OCI-LY7 (cell line): ENCODE measurements at regions not wholly inside any gene's neighbourhood (a gene's known extent, or its start where the extent isn't known, plus 50 kb on each side); places are given as distances from the start of the nearest gene placed in this dataset.
"Not testable (repeated sequence)": the region's sequence is repeated elsewhere in the genome, so short reads cannot be mapped to it uniquely, and the experiment has no call there.

Experiments used
- BruUV-seq: library from RNA; stranded (reverse); fragments of 400-500 nt; replicated peaks from 2 replicates; lab custom pipeline; 2021; lab: Mats Ljungman, UMichigan
- CTCF ChIA-PET: fragments of 300-600 bp; sonication (Branson Sonifier 250); formaldehyde crosslinking; loops from one replicate; lab custom pipeline; 2022; ENCODE audit warnings: antibody characterized with exemption; ENCODE audit not compliant: unreplicated experiment; lab: Charles Lee
- POLR2A ChIA-PET: fragments of 300-600 bp; sonication (Branson Sonifier 250); formaldehyde crosslinking; loops from one replicate; lab custom pipeline; 2022; ENCODE audit warnings: antibody characterized with exemption; lab: Charles Lee
- DNase-seq: peaks from one replicate; pipeline ENCODE4 v3.0.0-alpha.2; 2015; ENCODE audit warnings: low spot score
- H2AFZ ChIP-seq: fragments of 200-600 bp; sonication (generic), shearing (Covaris generic); 2 replicates; pipeline ENCODE4 v1.6.1; 2014; ENCODE audit warnings: mild to moderate bottlenecking, antibody characterized with exemption, low read length, moderate library complexity
- H3K27ac ChIP-seq: fragments of 200-600 bp; sonication (generic); 2 replicates; pipeline ENCODE4 v1.5.1; 2014; ENCODE audit warnings: mixed run types, low read depth, mild to moderate bottlenecking, moderate library complexity, low read length, inconsistent platforms; ENCODE audit not compliant: poor library complexity, severe bottlenecking
- H3K36me3 ChIP-seq: fragments of 200-600 bp; sonication (generic); 2 replicates; pipeline ENCODE4 v1.6.1; 2014; ENCODE audit warnings: mild to moderate bottlenecking, antibody characterized with exemption, low read length, moderate library complexity, mixed read lengths; ENCODE audit not compliant: insufficient read depth
- H3K4me1 ChIP-seq: fragments of 200-600 bp; sonication (generic); 2 replicates; pipeline ENCODE4 v1.5.1; 2014; ENCODE audit warnings: mild to moderate bottlenecking, low read length; ENCODE audit not compliant: insufficient read depth, poor library complexity, severe bottlenecking
- H3K4me2 ChIP-seq: fragments of 200-600 bp; sonication (generic); 2 replicates; pipeline ENCODE4 v1.6.1; 2014; ENCODE audit warnings: mild to moderate bottlenecking, low read length
- H3K4me3 ChIP-seq: fragments of 200-600 bp; sonication (generic); 2 replicates; pipeline ENCODE4 v1.5.1; 2014; ENCODE audit warnings: mild to moderate bottlenecking, low read depth, low read length; ENCODE audit not compliant: poor library complexity, severe bottlenecking
- H3K79me2 ChIP-seq: fragments of 200-600 bp; sonication (generic); 2 replicates; pipeline ENCODE4 v1.6.1; 2016; ENCODE audit warnings: low read depth, mild to moderate bottlenecking, low read length, moderate library complexity, mixed read lengths; ENCODE audit not compliant: insufficient read depth
- H3K9me2 ChIP-seq: fragments of 200-600 bp; sonication (generic); 2 replicates; pipeline ENCODE4 v1.6.1; 2016; ENCODE audit warnings: mild to moderate bottlenecking, low read length, mixed read lengths; ENCODE audit not compliant: insufficient read depth
- H3K9me3 ChIP-seq: fragments of 200-600 bp; sonication (generic); 2 replicates; pipeline ENCODE4 v1.6.1; 2014; ENCODE audit warnings: mild to moderate bottlenecking, mixed run types, low read length, mixed read lengths
- H4K20me1 ChIP-seq: fragments of 200-600 bp; sonication (generic); 2 replicates; pipeline ENCODE4 v1.6.1; 2014; ENCODE audit warnings: mild to moderate bottlenecking, antibody characterized with exemption, low read length, moderate library complexity, mixed read lengths; ENCODE audit not compliant: insufficient read depth
- intact Hi-C: fragments of 100-400 bp; cut with micrococcal nuclease; formaldehyde crosslinking; loops from one replicate; pipeline ENCODE4 v1.10.0; 2022; ENCODE audit not compliant: unreplicated experiment

DNA sequence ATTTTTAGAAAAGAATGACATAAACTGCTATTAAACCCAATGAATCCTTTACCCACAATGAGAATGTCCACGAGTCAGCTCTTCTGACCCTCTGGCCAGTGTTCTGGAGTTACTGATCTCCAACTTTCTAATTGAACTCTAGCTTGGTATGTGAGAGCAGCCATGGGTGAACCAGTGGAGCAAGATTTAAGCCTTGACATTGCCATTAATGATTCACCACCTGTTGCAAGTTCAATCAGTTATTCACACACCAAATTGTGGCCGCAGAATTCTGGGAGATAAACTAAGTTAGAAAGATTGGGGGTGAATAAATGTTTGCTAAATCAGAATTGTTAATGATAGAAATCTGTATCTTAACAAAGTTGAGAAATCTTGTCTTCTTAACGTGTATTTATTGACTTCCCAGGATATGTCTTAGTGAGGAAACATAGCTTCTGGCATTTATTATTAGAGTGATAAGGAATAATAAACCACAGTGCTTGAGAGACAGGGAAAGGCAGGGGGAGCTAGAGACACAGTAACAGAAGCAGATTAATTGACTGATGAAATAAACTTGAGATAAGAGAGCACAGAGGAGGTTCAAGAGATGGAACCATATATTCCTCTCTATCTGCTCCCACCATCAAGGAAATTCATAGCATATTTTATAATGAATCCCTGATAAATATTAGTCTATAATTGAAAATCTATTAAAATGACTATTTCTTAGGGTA lies 96.0 kb upstream of the AGAP9 start:
- H3K36me3 ChIP-seq, H3K9me3 ChIP-seq, H3K4me2 ChIP-seq, POLR2A ChIA-PET, H3K79me2 ChIP-seq, H3K27ac ChIP-seq, H3K4me3 ChIP-seq, H2AFZ ChIP-seq, BruUV-seq, H3K4me1 ChIP-seq, intact Hi-C loops, H4K20me1 ChIP-seq, H3K9me2 ChIP-seq, DNase-seq, CTCF ChIA-PET: not testable (repeated sequence)

DNA sequence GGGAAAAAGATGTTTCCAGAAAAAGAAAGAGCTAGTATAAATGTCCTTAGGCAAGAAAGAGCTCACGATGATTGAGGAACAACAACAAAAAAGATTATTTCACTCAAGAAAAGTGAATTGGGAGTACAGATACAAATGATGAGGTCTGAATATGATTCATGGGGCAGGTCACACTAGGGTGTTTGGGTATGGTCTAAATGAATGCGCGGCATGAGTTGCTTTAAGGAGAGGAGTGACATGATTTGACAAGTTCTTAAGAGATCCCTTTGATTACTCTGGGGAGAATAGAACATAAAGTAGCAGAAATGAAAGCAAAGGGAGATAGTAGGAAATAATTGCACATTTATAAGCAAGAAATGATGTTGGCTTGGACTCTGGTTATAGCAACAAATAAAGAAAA lies 85.9 kb upstream of the AGAP9 start:
- BruUV-seq, CTCF ChIA-PET, H3K9me2 ChIP-seq, H3K4me3 ChIP-seq, H3K36me3 ChIP-seq, intact Hi-C loops, DNase-seq, H3K79me2 ChIP-seq, H3K27ac ChIP-seq, POLR2A ChIA-PET, H3K4me1 ChIP-seq, H2AFZ ChIP-seq, H3K4me2 ChIP-seq, H3K9me3 ChIP-seq, H4K20me1 ChIP-seq: not testable (repeated sequence)

DNA sequence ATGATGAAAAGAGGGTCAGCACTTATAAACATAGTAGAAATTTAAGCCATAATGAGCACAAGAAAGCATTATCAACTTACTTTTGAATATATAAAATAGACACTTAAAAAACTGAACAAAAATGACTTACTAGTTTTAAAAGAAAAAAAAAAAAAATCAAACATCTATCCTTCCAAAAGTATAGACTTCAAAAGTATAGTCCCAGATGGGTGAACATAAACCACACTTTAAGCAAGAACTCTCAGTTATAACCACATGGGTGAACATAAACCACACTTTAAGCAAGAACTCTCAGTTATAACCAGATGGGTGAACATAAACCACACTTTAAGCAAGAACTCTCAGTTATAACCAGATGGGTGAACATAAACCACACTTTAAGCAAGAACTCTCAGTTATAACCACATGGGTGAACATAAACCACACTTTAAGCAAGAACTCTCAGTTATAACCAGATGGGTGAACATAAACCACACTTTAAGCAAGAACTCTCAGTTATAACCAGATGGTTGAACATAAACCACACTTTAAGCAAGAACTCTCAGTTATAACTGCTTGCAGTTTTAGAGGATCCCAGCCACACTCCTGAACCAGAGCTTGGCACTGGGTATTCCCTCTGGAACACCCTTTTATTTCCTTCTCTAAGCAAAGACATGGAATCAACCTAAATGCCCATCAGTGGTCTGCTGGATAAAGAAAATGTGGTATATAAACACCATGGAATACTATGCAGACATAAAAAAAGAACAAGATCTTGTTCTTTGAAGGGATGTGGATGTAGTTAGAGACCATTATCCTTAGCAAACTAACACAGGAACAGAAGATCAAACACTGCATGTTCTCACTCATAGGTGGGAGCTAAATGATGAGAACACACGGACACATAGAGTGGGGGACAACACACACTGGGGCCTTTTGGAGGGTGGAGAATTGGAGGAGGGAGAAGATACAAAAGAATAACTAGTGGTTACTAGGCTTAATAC lies 82.6 kb upstream of the AGAP9 start:
- H3K27ac ChIP-seq, intact Hi-C loops, CTCF ChIA-PET, H3K4me2 ChIP-seq, DNase-seq, H3K4me3 ChIP-seq, H4K20me1 ChIP-seq, POLR2A ChIA-PET, H3K9me3 ChIP-seq, BruUV-seq, H3K4me1 ChIP-seq, H3K9me2 ChIP-seq, H3K36me3 ChIP-seq, H3K79me2 ChIP-seq, H2AFZ ChIP-seq: not testable (repeated sequence)

DNA sequence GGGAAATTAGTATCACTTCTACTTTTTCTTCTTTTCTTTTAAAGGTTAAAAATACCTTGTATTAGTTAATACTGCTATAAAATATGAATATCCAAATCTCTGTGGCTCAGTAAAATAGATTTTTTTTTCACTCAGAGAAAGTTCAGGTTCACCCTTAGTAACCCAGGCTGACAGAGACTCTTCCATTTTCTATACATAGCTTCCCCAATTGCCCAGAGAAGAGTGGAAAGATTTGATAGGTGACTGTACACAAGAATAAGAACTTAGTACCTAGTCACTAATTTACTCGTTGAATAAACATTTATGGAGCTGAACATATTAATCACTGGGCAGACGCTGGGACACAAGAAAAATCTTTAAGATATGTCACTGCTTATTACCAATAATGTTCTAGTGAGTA lies 77.2 kb upstream of the AGAP9 start:
- H2AFZ ChIP-seq, BruUV-seq, H3K36me3 ChIP-seq, CTCF ChIA-PET, DNase-seq, H3K9me3 ChIP-seq, H4K20me1 ChIP-seq, H3K79me2 ChIP-seq, intact Hi-C loops, H3K4me3 ChIP-seq, H3K9me2 ChIP-seq, POLR2A ChIA-PET, H3K4me1 ChIP-seq, H3K27ac ChIP-seq, H3K4me2 ChIP-seq: not testable (repeated sequence)

DNA sequence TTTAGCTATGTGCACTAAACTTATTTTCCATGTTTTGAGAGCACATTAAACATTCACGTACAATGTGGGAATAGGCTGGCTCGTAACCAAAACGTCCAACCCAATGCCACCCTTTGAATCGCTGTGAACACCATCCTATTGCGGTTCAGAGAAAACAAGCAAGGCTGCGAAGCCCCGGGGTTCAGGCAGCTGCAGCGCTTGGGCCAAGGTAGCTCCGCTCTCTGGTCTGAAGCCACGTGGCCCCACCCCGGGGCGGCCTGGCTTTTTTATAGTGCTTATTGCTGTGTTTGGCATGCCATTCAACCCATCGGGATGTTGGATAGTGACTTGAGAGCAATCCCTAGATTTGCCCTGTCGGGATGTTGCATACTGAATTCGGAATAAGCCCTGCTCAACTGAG lies 76.7 kb upstream of the AGAP9 start:
- BruUV-seq, H3K27ac ChIP-seq, H3K4me2 ChIP-seq, H3K9me2 ChIP-seq, POLR2A ChIA-PET, H3K9me3 ChIP-seq, H3K4me3 ChIP-seq, intact Hi-C loops, H3K4me1 ChIP-seq, H3K36me3 ChIP-seq, H4K20me1 ChIP-seq, CTCF ChIA-PET, H2AFZ ChIP-seq, H3K79me2 ChIP-seq, DNase-seq: not testable (repeated sequence)

DNA sequence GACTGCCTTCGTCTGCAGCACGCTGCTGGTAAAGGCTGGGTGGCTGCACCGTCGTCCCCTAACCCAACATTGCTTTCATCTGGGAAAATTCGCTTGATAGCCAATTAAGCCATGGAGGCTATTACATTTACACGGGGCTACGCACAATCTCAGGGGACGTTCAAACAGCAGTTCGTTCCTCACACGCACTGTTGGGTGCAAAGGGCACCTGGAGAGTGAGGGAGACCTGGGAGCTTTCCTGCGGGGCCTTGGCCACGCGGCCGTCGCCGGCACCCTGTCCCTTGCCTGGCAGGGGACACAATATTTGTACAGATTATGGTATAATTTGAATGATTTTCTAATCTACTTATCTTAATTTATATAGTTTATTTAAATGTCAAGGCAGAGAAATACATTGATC lies 76.2 kb upstream of the AGAP9 start:
- intact Hi-C loops, H2AFZ ChIP-seq, H3K79me2 ChIP-seq, POLR2A ChIA-PET, H3K4me3 ChIP-seq, H3K4me2 ChIP-seq, DNase-seq, H4K20me1 ChIP-seq, H3K9me2 ChIP-seq, CTCF ChIA-PET, H3K36me3 ChIP-seq, H3K27ac ChIP-seq, H3K4me1 ChIP-seq, H3K9me3 ChIP-seq, BruUV-seq: not testable (repeated sequence)
